CD8-positive, alpha-beta memory T cell (primary cell): ENCODE measurements at regions not wholly inside any gene's neighbourhood (a gene's known extent, or its start where the extent isn't known, plus 50 kb on each side); places are given as distances from the start of the nearest gene placed in this dataset.

Experiments used
- CTCF ChIA-PET: fragments of 350-600 bp; sonication (Branson Sonifier 250); formaldehyde crosslinking; loops from one replicate; lab custom pipeline; 2021; ENCODE audit warnings: antibody characterized with exemption; lab: Charles Lee
- POLR2A ChIA-PET: fragments of 350-600 bp; sonication (Branson Sonifier 250); formaldehyde crosslinking; loops from one replicate; lab custom pipeline; 2021; ENCODE audit warnings: antibody characterized with exemption; lab: Charles Lee
- DNase-seq, 5 donors: peaks; one replicate each; pipeline versions ENCODE4 v3.0.0 to v3.0.0-alpha.2; 2020 to 2022; ENCODE audit warnings: mixed read lengths in 1 of 5
- H3K27ac ChIP-seq: one replicate; pipeline ENCODE4 v1.7.0; 2013; ENCODE audit warnings: low read depth, mild to moderate bottlenecking, low read length, moderate library complexity
- H3K27me3 ChIP-seq: 2 replicates; pipeline ENCODE4 v1.7.0; 2013; ENCODE audit warnings: low read length, mild to moderate bottlenecking; ENCODE audit not compliant: insufficient read depth, poor library complexity, severe bottlenecking
- H3K36me3 ChIP-seq: 2 replicates; pipeline ENCODE4 v1.7.0; 2013; ENCODE audit warnings: mild to moderate bottlenecking, low read length, moderate library complexity; ENCODE audit not compliant: insufficient read depth
- H3K4me1 ChIP-seq: 2 replicates; pipeline ENCODE4 v1.7.0; 2013; ENCODE audit warnings: mild to moderate bottlenecking, low read length, moderate library complexity; ENCODE audit not compliant: insufficient read depth
- H3K4me3 ChIP-seq: 2 replicates; pipeline ENCODE4 v1.7.0; 2013; ENCODE audit warnings: mild to moderate bottlenecking, low read length
- H3K9me3 ChIP-seq: 2 replicates; pipeline ENCODE4 v1.7.0; 2013; ENCODE audit warnings: mild to moderate bottlenecking, low read length
- H3K27ac Mint-ChIP-seq, 8 donors: one replicate each; pipeline ENCODE4 v1.8.0; 2020 to 2021; ENCODE audit warnings: mixed read lengths in 8 of 8, mild to moderate bottlenecking in 6 of 8, inconsistent platforms in 3 of 8, moderate library complexity in 3 of 8
- H3K27me3 Mint-ChIP-seq, 2 donors: one replicate each; pipeline ENCODE4 v1.8.0; 2020 to 2021; ENCODE audit warnings: mixed read lengths in 2 of 2, mild to moderate bottlenecking in 1 of 2, moderate library complexity in 1 of 2
- H3K36me3 Mint-ChIP-seq, 3 donors: one replicate each; pipeline ENCODE4 v1.8.0; 2020 to 2021; ENCODE audit warnings: mixed read lengths in 3 of 3, inconsistent platforms in 1 of 3, mild to moderate bottlenecking in 1 of 3
- H3K4me1 Mint-ChIP-seq, 3 donors: one replicate each; pipeline ENCODE4 v1.8.0; 2020 to 2021; ENCODE audit warnings: mixed read lengths in 3 of 3, inconsistent platforms in 1 of 3, mild to moderate bottlenecking in 1 of 3
- H3K4me3 Mint-ChIP-seq, 7 donors: one replicate each; pipeline ENCODE4 v1.8.0; 2020 to 2021; ENCODE audit warnings: mixed read lengths in 7 of 7, mild to moderate bottlenecking in 6 of 7, moderate library complexity in 4 of 7, inconsistent platforms in 2 of 7
- H3K9me3 Mint-ChIP-seq, 5 donors: one replicate each; pipeline ENCODE4 v1.8.0; 2020 to 2022; ENCODE audit warnings: mixed read lengths in 5 of 5, mild to moderate bottlenecking in 3 of 5, moderate library complexity in 2 of 5, inconsistent platforms in 1 of 5

GRCh38 chr21:43345746-43346409, 81.1 kb downstream of the SIK1 start:
- Mint-ChIP-seq H3K4me3 (no peak overlapping the region), H3K9me3 (no peaks in the 10 kb centered on the region)

GRCh38 chr21:43345046-43345745, 81.7 kb downstream of the SIK1 start:
- Mint-ChIP-seq H3K27me3 (no peaks in the 10 kb centered on the region), H3K27ac (no peak overlapping the region), H3K4me3 (no peak overlapping the region), H3K9me3 (no peaks in the 10 kb centered on the region), H3K4me1 (no peaks in the 10 kb centered on the region), H3K36me3 (no peaks in the 10 kb centered on the region)
- no peak for DNase-seq
- H3K4me1 ChIP-seq, result no peaks in the 10 kb centered on the region
- ChIA-PET POLR2A (no interaction called here), CTCF (no interaction called here)
- no peak overlapping the region for H3K27ac ChIP-seq
- H3K27me3 ChIP-seq, result no peaks in the 10 kb centered on the region
- no peaks in the 10 kb centered on the region for H3K36me3 ChIP-seq
- H3K9me3 ChIP-seq, result no peaks in the 10 kb centered on the region
- H3K4me3 ChIP-seq, result no peak overlapping the region

More at GRCh38 chr21:43345746-43346409, 81.1 kb downstream of the SIK1 start:
- Histone ChIP-seq H3K36me3 (no peaks in the 10 kb centered on the region), H3K9me3 (no peaks in the 10 kb centered on the region), H3K4me1 (no peaks in the 10 kb centered on the region), H3K4me3 (no peak overlapping the region), H3K27ac (no peak overlapping the region), H3K27me3 (no peaks in the 10 kb centered on the region)
- no peak for DNase-seq
- ChIA-PET CTCF (no interaction called here), POLR2A (no interaction called here)
- no peaks in the 10 kb centered on the region for H3K27me3 Mint-ChIP-seq
- H3K36me3 Mint-ChIP-seq, result no peaks in the 10 kb centered on the region
- no peaks in the 10 kb centered on the region for H3K4me1 Mint-ChIP-seq
- no peak overlapping the region for H3K27ac Mint-ChIP-seq

- H3K27ac Mint-ChIP-seq, result no peak overlapping the region
- H3K9me3 Mint-ChIP-seq, result no peaks in the 10 kb centered on the region
- POLR2A ChIA-PET, result no interaction called here
Measured at GRCh38 chr21:43343992-43344886, 82.7 kb downstream of the SIK1 start.

DNA sequence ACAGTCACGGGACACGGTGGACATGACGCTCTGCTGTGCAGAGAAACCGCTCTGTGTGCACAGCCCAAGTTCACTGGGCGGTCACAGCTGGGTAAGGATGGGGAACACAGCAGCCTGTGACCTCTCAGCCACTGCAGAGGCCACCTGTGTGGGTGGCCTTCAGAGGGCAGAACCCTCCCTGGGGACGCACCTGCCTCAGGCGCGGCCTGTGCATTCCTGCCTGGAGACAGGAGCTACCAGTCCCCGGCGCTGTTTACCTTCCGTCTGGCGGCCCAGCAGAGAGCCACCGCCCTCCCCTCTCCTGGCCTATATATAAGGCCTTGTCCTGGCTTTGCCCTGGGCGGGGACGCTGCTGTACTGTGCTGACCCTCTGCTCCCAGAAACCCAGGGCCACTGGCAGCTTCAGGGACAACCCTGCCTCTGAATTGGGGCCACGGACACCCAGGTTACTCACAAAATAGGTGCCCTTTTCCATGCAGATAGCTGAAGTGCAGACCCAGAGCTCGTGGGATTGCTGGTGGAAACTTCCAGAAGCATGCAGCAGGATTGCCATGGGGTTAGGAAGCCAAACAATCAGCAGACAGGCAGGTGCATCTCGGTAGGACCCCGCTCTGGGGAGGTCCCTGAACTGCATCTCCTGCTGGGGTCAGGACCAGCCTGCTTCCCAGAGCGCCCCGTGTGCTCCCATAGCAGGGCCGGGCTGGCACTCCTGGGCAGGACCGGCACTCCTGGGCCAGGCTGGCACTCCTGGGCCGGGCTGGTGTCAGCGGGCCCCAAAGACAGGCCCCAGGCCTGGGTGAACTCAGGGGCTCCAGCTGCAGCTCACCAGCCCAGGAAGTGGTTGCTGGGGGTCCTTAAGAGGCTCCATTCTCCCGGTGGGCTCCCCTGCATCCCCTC, 83.6 kb downstream of the SIK1 start:
- POLR2A ChIA-PET, result no interaction called here
- Mint-ChIP-seq H3K27me3 (peaks cover 2 to 4% of the 10 kb centered on the region in 2 donors), H3K4me1 (peaks cover 0 to 2% (median 0%) of the 10 kb centered on the region in 3 donors), H3K4me3 (no peak overlapping the region), H3K27ac (no peak overlapping the region), H3K9me3 (no peaks in the 10 kb centered on the region), H3K36me3 (no peaks in the 10 kb centered on the region)
- CTCF ChIA-PET, result no interaction called here
- Histone ChIP-seq H3K9me3 (no peaks in the 10 kb centered on the region), H3K4me3 (no peak overlapping the region), H3K27ac (no peak overlapping the region), H3K4me1 (no peaks in the 10 kb centered on the region), H3K27me3 (no peaks in the 10 kb centered on the region), H3K36me3 (no peaks in the 10 kb centered on the region)
- DNase-seq, result no peak

More at GRCh38 chr21:43343992-43344886, 82.7 kb downstream of the SIK1 start:
- CTCF ChIA-PET, result no interaction called here
- Histone ChIP-seq H3K4me3 (no peak overlapping the region), H3K9me3 (no peaks in the 10 kb centered on the region), H3K4me1 (no peaks in the 10 kb centered on the region), H3K27ac (no peak overlapping the region), H3K36me3 (no peaks in the 10 kb centered on the region), H3K27me3 (no peaks in the 10 kb centered on the region)
- H3K4me1 Mint-ChIP-seq, result no peaks in the 10 kb centered on the region
- DNase-seq, result no peak
- peaks cover 2% of the 10 kb centered on the region in 2 donors for H3K27me3 Mint-ChIP-seq
- H3K4me3 Mint-ChIP-seq, result no peak overlapping the region
- no peaks in the 10 kb centered on the region for H3K36me3 Mint-ChIP-seq

GRCh38 chr21:43342301-43342881, 84.5 kb downstream of the SIK1 start:
- Mint-ChIP-seq H3K4me1 (peaks cover 0 to 4% (median 4%) of the 10 kb centered on the region in 3 donors), H3K27me3 (peaks cover 2 to 4% of the 10 kb centered on the region in 2 donors), H3K36me3 (no peaks in the 10 kb centered on the region), H3K27ac (peak overlapping the region in 4 of 8 donors; percentile 22 to 69 (median 27)), H3K4me3 (peak overlapping the region in 1 of 7 donors; percentile 24), H3K9me3 (peaks cover 0 to 3% (median 0%) of the 10 kb centered on the region in 5 donors)
- H3K4me3 ChIP-seq, result no peak overlapping the region
- H3K9me3 ChIP-seq, result no peaks in the 10 kb centered on the region
- no peak overlapping the region for H3K27ac ChIP-seq
- DNase-seq, result no peak
- H3K36me3 ChIP-seq, result no peaks in the 10 kb centered on the region
- ChIA-PET CTCF (no interaction called here), POLR2A (no interaction called here)
- no peaks in the 10 kb centered on the region for H3K27me3 ChIP-seq
- no peaks in the 10 kb centered on the region for H3K4me1 ChIP-seq

GRCh38 chr21:43341378-43342161, 85.4 kb downstream of the SIK1 start:
- CTCF ChIA-PET, result no interaction called here

More at GRCh38 chr21:43341378-43342161, 85.4 kb downstream of the SIK1 start:
- Histone ChIP-seq H3K4me3 (no peak overlapping the region), H3K27ac (no peak overlapping the region), H3K4me1 (no peaks in the 10 kb centered on the region), H3K27me3 (no peaks in the 10 kb centered on the region), H3K36me3 (no peaks in the 10 kb centered on the region), H3K9me3 (no peaks in the 10 kb centered on the region)
- no peak overlapping the region for H3K4me3 Mint-ChIP-seq
- DNase-seq, result no peak
- no peaks in the 10 kb centered on the region for H3K36me3 Mint-ChIP-seq
- H3K4me1 Mint-ChIP-seq, result peaks cover 0 to 4% (median 4%) of the 10 kb centered on the region in 3 donors
- H3K27me3 Mint-ChIP-seq, result peaks cover 2 to 4% of the 10 kb centered on the region in 2 donors
- peaks cover 0 to 4% (median 0%) of the 10 kb centered on the region in 5 donors for H3K9me3 Mint-ChIP-seq
- POLR2A ChIA-PET, result no interaction called here
- H3K27ac Mint-ChIP-seq, result peak overlapping the region in 1 of 8 donors; percentile 25
